Muscle layer of duodenum (tissue), 2 donors: ENCODE measurements at regions not wholly inside any gene's neighbourhood (a gene's known extent, or its start where the extent isn't known, plus 50 kb on each side); places are given as distances from the start of the nearest gene placed in this dataset.
"Not testable (repeated sequence)": the region's sequence is repeated elsewhere in the genome, so short reads cannot be mapped to it uniquely, and the experiment has no call there.

ENCODE experiments used
- H3K27ac ChIP-seq: one replicate; pipeline ENCODE4 v1.7.0; 2013; ENCODE audit warnings: mild to moderate bottlenecking, low read length
- H3K27me3 ChIP-seq: one replicate; pipeline ENCODE4 v1.7.0; 2013; ENCODE audit warnings: low read depth, mild to moderate bottlenecking, control low read depth, low read length
- H3K36me3 ChIP-seq, 2 donors: one replicate each; pipeline ENCODE4 v1.7.0; 2013; ENCODE audit warnings: low read length in 2 of 2, control low read depth in 1 of 2, mild to moderate bottlenecking in 1 of 2; ENCODE audit not compliant: insufficient read depth in 2 of 2, control insufficient read depth in 1 of 2
- H3K4me1 ChIP-seq, 2 donors: one replicate each; pipeline ENCODE4 v1.7.0; 2013; ENCODE audit warnings: low read length in 2 of 2, mild to moderate bottlenecking in 2 of 2, control low read depth in 1 of 2, moderate library complexity in 1 of 2; ENCODE audit not compliant: insufficient read depth in 2 of 2, control insufficient read depth in 1 of 2
- H3K4me3 ChIP-seq, 2 donors: one replicate each; pipeline ENCODE4 v1.7.0; 2013; ENCODE audit warnings: low read length in 2 of 2, low read depth in 1 of 2, mild to moderate bottlenecking in 1 of 2
- H3K9me3 ChIP-seq, 2 donors: one replicate each; pipeline ENCODE4 v1.7.0; 2013; ENCODE audit warnings: low read length in 2 of 2, control low read depth in 1 of 2, mild to moderate bottlenecking in 1 of 2; ENCODE audit not compliant: control insufficient read depth in 1 of 2
- donor health status: healthy.

- no peaks in the 10 kb centered on the region for H3K27me3 ChIP-seq
- H3K4me1 ChIP-seq, result no peaks in the 10 kb centered on the region
- no peak overlapping the region for H3K4me3 ChIP-seq
- no peaks in the 10 kb centered on the region for H3K36me3 ChIP-seq
- H3K27ac ChIP-seq, result no peak overlapping the region
- H3K9me3 ChIP-seq, result no peaks in the 10 kb centered on the region
These were observed 122.6 kb upstream of the FREM1 start for GRCh38 chr9:15032860-15033259.

GRCh38 chr9:15021146-15021545 is 110.9 kb upstream of the FREM1 start:
- Histone ChIP-seq H3K4me1 (no peaks in the 10 kb centered on the region), H3K4me3 (no peak overlapping the region), H3K27ac (no peak overlapping the region), H3K36me3 (no peaks in the 10 kb centered on the region), H3K27me3 (peaks cover 5% of the 10 kb centered on the region), H3K9me3 (no peaks in the 10 kb centered on the region)

- Histone ChIP-seq H3K27ac (no peak overlapping the region), H3K4me3 (no peak overlapping the region), H3K27me3 (peaks cover 5% of the 10 kb centered on the region), H3K4me1 (no peaks in the 10 kb centered on the region), H3K9me3 (no peaks in the 10 kb centered on the region), H3K36me3 (no peaks in the 10 kb centered on the region)
These were observed 107.9 kb upstream of the FREM1 start for GRCh38 chr9:15018096-15018637.

- Histone ChIP-seq H3K4me3 (no peak overlapping the region), H3K27ac (no peak overlapping the region)
These were observed 100.4 kb upstream of the FREM1 start for GRCh38 chr9:15010581-15010980.

GRCh38 chr9:15007698-15008097 is 97.5 kb upstream of the FREM1 start:
- Histone ChIP-seq H3K9me3 (no peaks in the 10 kb centered on the region), H3K36me3 (no peaks in the 10 kb centered on the region), H3K27me3 (no peaks in the 10 kb centered on the region)

More at GRCh38 chr9:15010581-15010980, 100.4 kb upstream of the FREM1 start:
- H3K4me1 ChIP-seq, result no peaks in the 10 kb centered on the region
- no peaks in the 10 kb centered on the region for H3K27me3 ChIP-seq
- no peaks in the 10 kb centered on the region for H3K9me3 ChIP-seq
- H3K36me3 ChIP-seq, result no peaks in the 10 kb centered on the region

GRCh38 chr9:14994738-14995137 is 84.5 kb upstream of the FREM1 start:
- no peaks in the 10 kb centered on the region for H3K4me1 ChIP-seq
- H3K27ac ChIP-seq, result no peak overlapping the region
- H3K9me3 ChIP-seq, result no peaks in the 10 kb centered on the region
- H3K27me3 ChIP-seq, result no peaks in the 10 kb centered on the region
- H3K36me3 ChIP-seq, result no peaks in the 10 kb centered on the region
- no peak overlapping the region for H3K4me3 ChIP-seq

More at GRCh38 chr9:15007698-15008097, 97.5 kb upstream of the FREM1 start:
- Histone ChIP-seq H3K27ac (no peak overlapping the region), H3K4me3 (no peak overlapping the region), H3K4me1 (no peaks in the 10 kb centered on the region)

GRCh38 chr9:14993901-14994554 is 83.8 kb upstream of the FREM1 start:
- peak overlapping the region; percentile 74 to 80 for H3K4me3 ChIP-seq
- H3K9me3 ChIP-seq, result no peaks in the 10 kb centered on the region
- H3K27me3 ChIP-seq, result no peaks in the 10 kb centered on the region
- no peak overlapping the region for H3K27ac ChIP-seq
- no peaks in the 10 kb centered on the region for H3K4me1 ChIP-seq
- no peaks in the 10 kb centered on the region for H3K36me3 ChIP-seq

- H3K4me3 ChIP-seq, result peak overlapping the region; percentile 74 to 80
- H3K27ac ChIP-seq, result peak overlapping the region; percentile 23
- no peaks in the 10 kb centered on the region for H3K27me3 ChIP-seq
These were observed 83.0 kb upstream of the FREM1 start for GRCh38 chr9:14993061-14993800.

GRCh38 chr9:14992516-14992915 is 82.3 kb upstream of the FREM1 start:
- H3K9me3 ChIP-seq, result no peaks in the 10 kb centered on the region
- no peaks in the 10 kb centered on the region for H3K36me3 ChIP-seq
- no peaks in the 10 kb centered on the region for H3K27me3 ChIP-seq
- no peak overlapping the region for H3K27ac ChIP-seq
- H3K4me3 ChIP-seq, result peak overlapping the region; percentile 74 to 80
- H3K4me1 ChIP-seq, result no peaks in the 10 kb centered on the region

More at GRCh38 chr9:14993061-14993800, 83.0 kb upstream of the FREM1 start:
- H3K9me3 ChIP-seq, result no peaks in the 10 kb centered on the region
- no peaks in the 10 kb centered on the region for H3K4me1 ChIP-seq
- no peaks in the 10 kb centered on the region for H3K36me3 ChIP-seq

- H3K36me3 ChIP-seq, result no peaks in the 10 kb centered on the region
- no peaks in the 10 kb centered on the region for H3K27me3 ChIP-seq
- no peaks in the 10 kb centered on the region for H3K4me1 ChIP-seq
- H3K27ac ChIP-seq, result no peak overlapping the region
- H3K4me3 ChIP-seq, result peak overlapping the region; percentile 74 to 80
- no peaks in the 10 kb centered on the region for H3K9me3 ChIP-seq
These were observed 81.9 kb upstream of the FREM1 start for GRCh38 chr9:14992081-14992480.

GRCh38 chr9:14990647-14991046 is 80.4 kb upstream of the FREM1 start:
- not testable (repeated sequence) for H3K4me1 ChIP-seq, H3K27me3 ChIP-seq

More at GRCh38 chr9:14990647-14991046, 80.4 kb upstream of the FREM1 start:
- H3K4me3 ChIP-seq, H3K27ac ChIP-seq, H3K36me3 ChIP-seq, H3K9me3 ChIP-seq: not testable (repeated sequence)
